Astrocyte (in vitro differentiated cells and primary cell): ENCODE measurements at regions not wholly inside any gene's neighbourhood (a gene's known extent, or its start where the extent isn't known, plus 50 kb on each side); places are given as distances from the start of the nearest gene placed in this dataset.

ENCODE experiments used
- EZH2 ChIP-seq: IDR thresholded peaks from 2 replicates; pipeline ENCODE4 v1.6.1; 2012; ENCODE audit warnings: mild to moderate bottlenecking, low read length, inconsistent platforms; ENCODE audit not compliant: insufficient read depth
- TF ChIP-seq, protein P1 (sequence below): IDR thresholded peaks from 2 replicates; pipeline ENCODE4 v1.5.1; 2011; ENCODE audit warnings: low read depth, mild to moderate bottlenecking, inconsistent platforms, low read length, moderate library complexity; ENCODE audit not compliant: insufficient read depth

- TF ChIP-seq, protein P1, sequence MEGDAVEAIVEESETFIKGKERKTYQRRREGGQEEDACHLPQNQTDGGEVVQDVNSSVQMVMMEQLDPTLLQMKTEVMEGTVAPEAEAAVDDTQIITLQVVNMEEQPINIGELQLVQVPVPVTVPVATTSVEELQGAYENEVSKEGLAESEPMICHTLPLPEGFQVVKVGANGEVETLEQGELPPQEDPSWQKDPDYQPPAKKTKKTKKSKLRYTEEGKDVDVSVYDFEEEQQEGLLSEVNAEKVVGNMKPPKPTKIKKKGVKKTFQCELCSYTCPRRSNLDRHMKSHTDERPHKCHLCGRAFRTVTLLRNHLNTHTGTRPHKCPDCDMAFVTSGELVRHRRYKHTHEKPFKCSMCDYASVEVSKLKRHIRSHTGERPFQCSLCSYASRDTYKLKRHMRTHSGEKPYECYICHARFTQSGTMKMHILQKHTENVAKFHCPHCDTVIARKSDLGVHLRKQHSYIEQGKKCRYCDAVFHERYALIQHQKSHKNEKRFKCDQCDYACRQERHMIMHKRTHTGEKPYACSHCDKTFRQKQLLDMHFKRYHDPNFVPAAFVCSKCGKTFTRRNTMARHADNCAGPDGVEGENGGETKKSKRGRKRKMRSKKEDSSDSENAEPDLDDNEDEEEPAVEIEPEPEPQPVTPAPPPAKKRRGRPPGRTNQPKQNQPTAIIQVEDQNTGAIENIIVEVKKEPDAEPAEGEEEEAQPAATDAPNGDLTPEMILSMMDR = no peak
- TF ChIP-seq EZH2 = no peak
Observed at GRCh38 chr11:115631609-115632008, 127.4 kb upstream of the CADM1 start.
